Panc1 (cell line): ENCODE measurements at regions not wholly inside any gene's neighbourhood (a gene's known extent, or its start where the extent isn't known, plus 50 kb on each side); places are given as distances from the start of the nearest gene placed in this dataset.

Experiments used
- ATAC-seq: fragments of 200-7000 bp; cut with Tn5 transposase; 2 replicates; pipeline ENCODE4 v1.9.1; 2020; ENCODE audit warnings: mild to moderate bottlenecking, moderate library complexity
- BruUV-seq: library from RNA; stranded (reverse); fragments of 400-500 nt; replicated peaks from 2 replicates; lab custom pipeline; 2021; lab: Mats Ljungman, UMichigan
- CTCF ChIA-PET: fragments of 300-600 bp; sonication (Branson Sonifier 250); formaldehyde crosslinking; loops from one replicate; lab custom pipeline; 2022; ENCODE audit warnings: antibody characterized with exemption; lab: Charles Lee
- POLR2A ChIA-PET: fragments of 300-600 bp; sonication (Branson Sonifier 250); formaldehyde crosslinking; loops from one replicate; lab custom pipeline; 2022; ENCODE audit warnings: antibody characterized with exemption; lab: Charles Lee
- DNase-seq: peaks from one replicate; pipeline ENCODE4 v3.0.0-alpha.2; 2010; ENCODE audit warnings: low read depth, low spot score
- H3K27ac ChIP-seq: 2 replicates; pipeline ENCODE4 v1.5.1; 2011; ENCODE audit warnings: mild to moderate bottlenecking, low read length, inconsistent platforms
- H3K27me3 ChIP-seq: fragments of 200-500 bp; sonication (Bioruptor generic); 2 replicates; pipeline ENCODE4 v1.6.0; 2014; ENCODE audit warnings: low read length, inconsistent platforms; ENCODE audit not compliant: control insufficient read depth, insufficient read depth
- H3K36me3 ChIP-seq: fragments of 200-500 bp; sonication (Bioruptor generic); 2 replicates; pipeline ENCODE4 v1.5.1; 2014; ENCODE audit warnings: inconsistent platforms, mild to moderate bottlenecking, low read length, moderate library complexity; ENCODE audit not compliant: control insufficient read depth, insufficient read depth
- H3K4me1 ChIP-seq: 2 replicates; pipeline ENCODE4 v1.5.1; 2011; ENCODE audit warnings: inconsistent platforms, mild to moderate bottlenecking, low read length, moderate library complexity; ENCODE audit not compliant: control insufficient read depth, insufficient read depth
- H3K4me3 ChIP-seq, 2 experiments: 2 replicates each; pipeline ENCODE4 v1.5.1; 2011 to 2012; ENCODE audit warnings: low read depth in 2 of 2, low read length in 2 of 2, mild to moderate bottlenecking in 2 of 2, inconsistent platforms in 1 of 2, moderate library complexity in 1 of 2
- H3K9me3 ChIP-seq: fragments of 200-500 bp; sonication (Bioruptor generic); 2 replicates; pipeline ENCODE4 v1.5.1; 2014; ENCODE audit warnings: low read depth, mild to moderate bottlenecking, inconsistent platforms, low read length, moderate library complexity; ENCODE audit not compliant: control insufficient read depth, insufficient read depth
- CTCF ChIP-seq: fragments of 450-650 bp; IDR thresholded peaks from 2 replicates; pipeline ENCODE4 v1.5.1; 2017; ENCODE audit warnings: mild to moderate bottlenecking
- POLR2AphosphoS5 ChIP-seq: IDR thresholded peaks from 2 replicates; pipeline ENCODE4 v1.6.1; 2012; ENCODE audit warnings: mild to moderate bottlenecking, low read depth, low read length, moderate library complexity
- REST ChIP-seq, 2 experiments: IDR thresholded peaks; 2 replicates each; pipeline ENCODE4 v1.6.1; 2011 to 2012; ENCODE audit warnings: low read depth in 2 of 2, control low read depth in 1 of 2, low read length in 1 of 2, mild to moderate bottlenecking in 1 of 2, moderate library complexity in 1 of 2; ENCODE audit not compliant: insufficient read depth in 1 of 2
- SIN3A ChIP-seq: IDR thresholded peaks from 2 replicates; pipeline ENCODE4 v1.6.1; 2012; ENCODE audit warnings: low read depth, mild to moderate bottlenecking, low read length, moderate library complexity, borderline replicate concordance; ENCODE audit not compliant: insufficient read depth
- TCF7L2 ChIP-seq: IDR thresholded peaks from 2 replicates; pipeline ENCODE4 v1.6.1; 2011; ENCODE audit warnings: mild to moderate bottlenecking, low read depth, low read length, inconsistent platforms
- in situ Hi-C: cut with HindIII; loops from 2 replicates; pipeline ENCODE4 v1.10.0; 2016; ENCODE audit warnings: low sequenced_read_pairs, low pct_unique_long_range_greater_than_20kb
- intact Hi-C: fragments of 100-400 bp; cut with micrococcal nuclease; formaldehyde crosslinking; loops from one replicate; pipeline ENCODE4 v1.10.0; 2022; ENCODE audit not compliant: unreplicated experiment

GRCh38 chr7:17185690-17186070 lies 112.8 kb upstream of the AHR start:
- H3K36me3 ChIP-seq, result no peaks in the 10 kb centered on the region
- no peaks in the 10 kb centered on the region for H3K9me3 ChIP-seq
- no peaks in the 10 kb centered on the region for H3K27me3 ChIP-seq
- intact Hi-C loops (no loop called here), in situ Hi-C loops (no loop called here)
- no peak overlapping the region for H3K27ac ChIP-seq
- ATAC-seq (no peak), DNase-seq (no peak)
- BruUV-seq, result no TSS peak
- TF ChIP-seq POLR2AphosphoS5, result no peak
- TF ChIP-seq CTCF, result no peak
- no peak for TF ChIP-seq TCF7L2
- TF ChIP-seq REST (IDR thresholded peaks at IDR 0.05; ENCODE audit: insufficient read depth in 1 of 2, low read depth in 2 of 2, low read length in 1 of 2), result no peak
- no peak for TF ChIP-seq SIN3A
- ChIA-PET CTCF (no interaction called here), POLR2A (no interaction called here)
- no peaks in the 10 kb centered on the region for H3K4me1 ChIP-seq
- H3K4me3 ChIP-seq, result no peak overlapping the region

GRCh38 chr7:17186745-17187530 lies 111.5 kb upstream of the AHR start:
- H3K36me3 ChIP-seq, result no peaks in the 10 kb centered on the region
- no peak for TF ChIP-seq TCF7L2
- no peak for TF ChIP-seq REST (IDR thresholded peaks at IDR 0.05; ENCODE audit: insufficient read depth in 1 of 2, low read depth in 2 of 2, low read length in 1 of 2)
- TF ChIP-seq POLR2AphosphoS5, result no peak
- TF ChIP-seq SIN3A, result no peak
- peak; percentile 24; the same call in 1 of the 2 replicates for TF ChIP-seq CTCF
- in situ Hi-C loops (no loop called here), intact Hi-C loops (no loop called here)
- H3K27ac ChIP-seq, result no peak overlapping the region
- H3K4me3 ChIP-seq, result no peak overlapping the region
- ATAC-seq (no peak), DNase-seq (no peak)
- no TSS peak for BruUV-seq
- H3K4me1 ChIP-seq, result no peaks in the 10 kb centered on the region
- POLR2A ChIA-PET, result no interaction called here
- no peaks in the 10 kb centered on the region for H3K27me3 ChIP-seq
- no peaks in the 10 kb centered on the region for H3K9me3 ChIP-seq
- CTCF ChIA-PET, result no interaction called here
